ENCODE measurements at regions not wholly inside any gene's neighbourhood (a gene's known extent, or its start where the extent isn't known, plus 50 kb on each side); places are given as distances from the start of the nearest gene placed in this dataset.
"Not testable (repeated sequence)": the region's sequence is repeated elsewhere in the genome, so short reads cannot be mapped to it uniquely, and the experiment has no call there.

GRCh38 chr5:97480313-97480712 is 297.3 kb upstream of the RIOK2 start:
- Histone ChIP-seq H3K36me3 (replicated peaks; ENCODE audit: control insufficient read depth, insufficient read depth, low read length) (no peaks in the 10 kb centered on the region), H3K27me3 (ENCODE audit: control insufficient read depth, insufficient read depth, low read length) (no peaks in the 10 kb centered on the region), H3K4me3 (ENCODE audit: insufficient read depth, low read depth, low read length) (no peak overlapping the region)
- DNase-seq: no peak

GRCh38 chr5:97488126-97488668 is 305.1 kb upstream of the RIOK2 start:
- Histone ChIP-seq H3K36me3 (replicated peaks; ENCODE audit: control insufficient read depth, insufficient read depth, low read length) (no peaks in the 10 kb centered on the region), H3K4me3 (ENCODE audit: insufficient read depth, low read depth, low read length) (no peak overlapping the region), H3K27me3 (ENCODE audit: control insufficient read depth, insufficient read depth, low read length) (no peaks in the 10 kb centered on the region)
- no peak for DNase-seq

GRCh38 chr5:97489010-97489840 is 306.2 kb upstream of the RIOK2 start:
- no peaks in the 10 kb centered on the region for H3K36me3 ChIP-seq (replicated peaks; ENCODE audit: control insufficient read depth, insufficient read depth, low read length)
- DNase-seq: no peak
- no peaks in the 10 kb centered on the region for H3K27me3 ChIP-seq (ENCODE audit: control insufficient read depth, insufficient read depth, low read length)
- H3K4me3 ChIP-seq (ENCODE audit: insufficient read depth, low read depth, low read length): no peak overlapping the region

GRCh38 chr5:97494465-97494864 is 311.4 kb upstream of the RIOK2 start:
- no peak for DNase-seq
- H3K27me3 ChIP-seq (ENCODE audit: control insufficient read depth, insufficient read depth, low read length): no peaks in the 10 kb centered on the region
- no peaks in the 10 kb centered on the region for H3K36me3 ChIP-seq (replicated peaks; ENCODE audit: control insufficient read depth, insufficient read depth, low read length)
- H3K4me3 ChIP-seq (ENCODE audit: insufficient read depth, low read depth, low read length): no peak overlapping the region

DNA sequence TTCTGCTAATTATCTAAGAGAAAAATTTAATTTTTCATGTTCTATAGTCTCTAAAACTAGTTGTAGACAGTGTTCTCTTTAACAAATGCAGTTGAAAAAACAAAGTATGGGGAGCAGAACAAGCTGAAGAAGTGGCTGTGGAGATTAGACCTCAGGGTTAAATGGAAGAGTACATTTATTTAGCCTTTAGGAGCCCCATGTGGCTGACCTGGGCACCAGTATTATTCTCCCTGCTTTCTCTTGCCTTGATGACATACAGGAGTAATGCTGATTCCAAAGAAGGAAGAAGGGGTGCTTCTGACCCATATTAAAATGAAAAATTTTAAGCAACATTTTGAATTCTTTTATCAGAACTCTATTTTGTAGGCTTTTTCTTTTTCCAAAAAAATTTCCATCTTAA is 312.3 kb upstream of the RIOK2 start:
- no peaks in the 10 kb centered on the region for H3K36me3 ChIP-seq (replicated peaks; ENCODE audit: control insufficient read depth, insufficient read depth, low read length)
- H3K4me3 ChIP-seq (ENCODE audit: insufficient read depth, low read depth, low read length): no peak overlapping the region
- DNase-seq: peak; percentile 16
- H3K27me3 ChIP-seq (ENCODE audit: control insufficient read depth, insufficient read depth, low read length): no peaks in the 10 kb centered on the region

DNA sequence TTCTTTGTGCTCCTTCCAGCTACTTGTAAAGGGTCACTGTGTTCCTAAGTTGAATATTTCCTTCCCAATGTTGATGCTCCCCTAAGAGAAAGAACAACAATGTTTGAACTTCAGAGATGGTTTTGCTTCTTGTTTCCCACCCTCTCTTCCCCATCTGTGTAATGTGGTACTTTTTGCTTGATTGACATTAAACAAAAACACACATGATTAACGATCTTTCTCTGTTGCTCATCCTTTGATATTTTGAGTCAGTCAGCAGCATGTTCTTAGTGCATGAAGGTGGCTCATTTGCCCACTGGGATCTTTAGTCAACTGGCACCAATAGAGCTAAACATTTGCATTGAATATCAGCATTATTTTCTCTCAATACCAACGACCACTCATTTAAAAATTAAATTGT is 313.0 kb upstream of the RIOK2 start:
- no peak for DNase-seq
- Histone ChIP-seq H3K4me3 (ENCODE audit: insufficient read depth, low read depth, low read length) (no peak overlapping the region), H3K36me3 (replicated peaks; ENCODE audit: control insufficient read depth, insufficient read depth, low read length) (no peaks in the 10 kb centered on the region), H3K27me3 (ENCODE audit: control insufficient read depth, insufficient read depth, low read length) (no peaks in the 10 kb centered on the region)

GRCh38 chr5:97498657-97499056 is 315.6 kb upstream of the RIOK2 start:
- H3K27me3 ChIP-seq (ENCODE audit: control insufficient read depth, insufficient read depth, low read length): no peaks in the 10 kb centered on the region
- H3K36me3 ChIP-seq (replicated peaks; ENCODE audit: control insufficient read depth, insufficient read depth, low read length): no peaks in the 10 kb centered on the region
- H3K4me3 ChIP-seq (ENCODE audit: insufficient read depth, low read depth, low read length): no peak overlapping the region
- no peak for DNase-seq

- H3K27me3 ChIP-seq (ENCODE audit: control insufficient read depth, insufficient read depth, low read length): no peaks in the 10 kb centered on the region
- no peak for DNase-seq
- H3K4me3 ChIP-seq (ENCODE audit: insufficient read depth, low read depth, low read length): no peak overlapping the region
- no peaks in the 10 kb centered on the region for H3K36me3 ChIP-seq (replicated peaks; ENCODE audit: control insufficient read depth, insufficient read depth, low read length)
Measured at GRCh38 chr5:97499605-97500004, 316.6 kb upstream of the RIOK2 start.

- H3K4me3 ChIP-seq (ENCODE audit: insufficient read depth, low read depth, low read length): no peak overlapping the region
- no peaks in the 10 kb centered on the region for H3K27me3 ChIP-seq (ENCODE audit: control insufficient read depth, insufficient read depth, low read length)
- DNase-seq: no peak
- H3K36me3 ChIP-seq (replicated peaks; ENCODE audit: control insufficient read depth, insufficient read depth, low read length): no peaks in the 10 kb centered on the region
Measured at GRCh38 chr5:97501286-97501964, 318.4 kb upstream of the RIOK2 start.

GRCh38 chr5:97501965-97502305 is 318.9 kb upstream of the RIOK2 start:
- H3K4me3 ChIP-seq (ENCODE audit: insufficient read depth, low read depth, low read length): no peak overlapping the region
- no peaks in the 10 kb centered on the region for H3K36me3 ChIP-seq (replicated peaks; ENCODE audit: control insufficient read depth, insufficient read depth, low read length)
- DNase-seq: no peak
- no peaks in the 10 kb centered on the region for H3K27me3 ChIP-seq (ENCODE audit: control insufficient read depth, insufficient read depth, low read length)

GRCh38 chr5:97508864-97509263 is 325.8 kb upstream of the RIOK2 start:
- DNase-seq: no peak
- no peaks in the 10 kb centered on the region; the same call in 1 of the 2 replicates for H3K27me3 ChIP-seq (ENCODE audit: control insufficient read depth, insufficient read depth, low read length)
- H3K36me3 ChIP-seq (replicated peaks; ENCODE audit: control insufficient read depth, insufficient read depth, low read length): no peaks in the 10 kb centered on the region
- H3K4me3 ChIP-seq (ENCODE audit: insufficient read depth, low read depth, low read length): no peak overlapping the region

DNA sequence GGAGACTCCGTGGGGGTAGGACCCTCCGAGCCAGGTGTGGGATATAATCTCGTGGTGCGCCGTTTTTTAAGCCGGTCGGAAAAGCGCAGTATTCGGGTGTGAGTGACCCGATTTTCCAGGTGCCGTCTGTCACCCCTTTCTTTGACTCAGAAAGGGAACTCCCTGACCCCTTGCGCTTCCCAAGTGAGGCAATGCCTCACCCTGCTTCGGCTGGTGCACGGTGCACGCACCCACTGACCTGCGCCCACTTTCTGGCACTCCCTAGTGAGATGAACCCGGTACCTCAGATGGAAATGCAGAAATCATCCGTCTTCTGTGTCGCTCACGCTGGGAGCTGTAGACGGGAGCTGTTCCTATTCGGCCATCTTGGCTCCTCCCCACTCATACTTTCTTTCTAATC is 336.5 kb upstream of the RIOK2 start:
- not testable (repeated sequence) for H3K36me3 ChIP-seq (replicated peaks; ENCODE audit: control insufficient read depth, insufficient read depth, low read length); DNase-seq; H3K4me3 ChIP-seq (ENCODE audit: insufficient read depth, low read depth, low read length); H3K27me3 ChIP-seq (ENCODE audit: control insufficient read depth, insufficient read depth, low read length)

GRCh38 chr5:97523336-97523735 is 340.3 kb upstream of the RIOK2 start:
- H3K36me3 ChIP-seq (replicated peaks; ENCODE audit: control insufficient read depth, insufficient read depth, low read length); H3K4me3 ChIP-seq (ENCODE audit: insufficient read depth, low read depth, low read length); DNase-seq; H3K27me3 ChIP-seq (ENCODE audit: control insufficient read depth, insufficient read depth, low read length): not testable (repeated sequence)

- Histone ChIP-seq H3K4me3 (ENCODE audit: insufficient read depth, low read depth, low read length) (no peak overlapping the region), H3K36me3 (replicated peaks; ENCODE audit: control insufficient read depth, insufficient read depth, low read length) (no peaks in the 10 kb centered on the region), H3K27me3 (ENCODE audit: control insufficient read depth, insufficient read depth, low read length) (no peaks in the 10 kb centered on the region)
- no peak for DNase-seq
Measured at GRCh38 chr5:97525780-97526179, 342.7 kb upstream of the RIOK2 start.

- no peaks in the 10 kb centered on the region for H3K36me3 ChIP-seq (replicated peaks; ENCODE audit: control insufficient read depth, insufficient read depth, low read length)
- H3K27me3 ChIP-seq (ENCODE audit: control insufficient read depth, insufficient read depth, low read length): no peaks in the 10 kb centered on the region
- H3K4me3 ChIP-seq (ENCODE audit: insufficient read depth, low read depth, low read length): no peak overlapping the region
- DNase-seq: no peak
Measured at GRCh38 chr5:97528941-97529340, 345.9 kb upstream of the RIOK2 start.

Measured in H7 (cell line).